DND-41 (cell line): ENCODE measurements at regions not wholly inside any gene's neighbourhood (a gene's known extent, or its start where the extent isn't known, plus 50 kb on each side); places are given as distances from the start of the nearest gene placed in this dataset.

Experiments used
- EZH2 ChIP-seq: IDR thresholded peaks from 3 replicates; pipeline ENCODE4 v1.6.1; 2012; ENCODE audit warnings: borderline replicate concordance, low read depth, mild to moderate bottlenecking, moderate library complexity, low read length, inconsistent platforms; ENCODE audit not compliant: severe bottlenecking
- TF ChIP-seq, protein P1 (sequence below): IDR thresholded peaks from 2 replicates; pipeline ENCODE4 v1.5.1; 2012; ENCODE audit warnings: borderline replicate concordance, low read length, moderate library complexity, mild to moderate bottlenecking; ENCODE audit not compliant: poor library complexity, severe bottlenecking; ENCODE audit errors: extremely low read depth

- TF ChIP-seq, protein P1, sequence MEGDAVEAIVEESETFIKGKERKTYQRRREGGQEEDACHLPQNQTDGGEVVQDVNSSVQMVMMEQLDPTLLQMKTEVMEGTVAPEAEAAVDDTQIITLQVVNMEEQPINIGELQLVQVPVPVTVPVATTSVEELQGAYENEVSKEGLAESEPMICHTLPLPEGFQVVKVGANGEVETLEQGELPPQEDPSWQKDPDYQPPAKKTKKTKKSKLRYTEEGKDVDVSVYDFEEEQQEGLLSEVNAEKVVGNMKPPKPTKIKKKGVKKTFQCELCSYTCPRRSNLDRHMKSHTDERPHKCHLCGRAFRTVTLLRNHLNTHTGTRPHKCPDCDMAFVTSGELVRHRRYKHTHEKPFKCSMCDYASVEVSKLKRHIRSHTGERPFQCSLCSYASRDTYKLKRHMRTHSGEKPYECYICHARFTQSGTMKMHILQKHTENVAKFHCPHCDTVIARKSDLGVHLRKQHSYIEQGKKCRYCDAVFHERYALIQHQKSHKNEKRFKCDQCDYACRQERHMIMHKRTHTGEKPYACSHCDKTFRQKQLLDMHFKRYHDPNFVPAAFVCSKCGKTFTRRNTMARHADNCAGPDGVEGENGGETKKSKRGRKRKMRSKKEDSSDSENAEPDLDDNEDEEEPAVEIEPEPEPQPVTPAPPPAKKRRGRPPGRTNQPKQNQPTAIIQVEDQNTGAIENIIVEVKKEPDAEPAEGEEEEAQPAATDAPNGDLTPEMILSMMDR: no peak
- no peak for TF ChIP-seq EZH2
Measured at GRCh38 chr15:62528505-62528904, 363.4 kb upstream of the C2CD4B start.
